OCI-LY7 (cell line): ENCODE measurements at regions not wholly inside any gene's neighbourhood (a gene's known extent, or its start where the extent isn't known, plus 50 kb on each side); places are given as distances from the start of the nearest gene placed in this dataset.

Source experiments
- BruUV-seq: library from RNA; stranded (reverse); fragments of 400-500 nt; replicated peaks from 2 replicates; lab custom pipeline; 2021; lab: Mats Ljungman, UMichigan
- CTCF ChIA-PET: fragments of 300-600 bp; sonication (Branson Sonifier 250); formaldehyde crosslinking; loops from one replicate; lab custom pipeline; 2022; ENCODE audit warnings: antibody characterized with exemption; ENCODE audit not compliant: unreplicated experiment; lab: Charles Lee
- POLR2A ChIA-PET: fragments of 300-600 bp; sonication (Branson Sonifier 250); formaldehyde crosslinking; loops from one replicate; lab custom pipeline; 2022; ENCODE audit warnings: antibody characterized with exemption; lab: Charles Lee
- DNase-seq: peaks from one replicate; pipeline ENCODE4 v3.0.0-alpha.2; 2015; ENCODE audit warnings: low spot score
- H2AFZ ChIP-seq: fragments of 200-600 bp; sonication (generic), shearing (Covaris generic); 2 replicates; pipeline ENCODE4 v1.6.1; 2014; ENCODE audit warnings: mild to moderate bottlenecking, antibody characterized with exemption, low read length, moderate library complexity
- H3K27ac ChIP-seq: fragments of 200-600 bp; sonication (generic); 2 replicates; pipeline ENCODE4 v1.5.1; 2014; ENCODE audit warnings: mixed run types, low read depth, mild to moderate bottlenecking, moderate library complexity, low read length, inconsistent platforms; ENCODE audit not compliant: poor library complexity, severe bottlenecking
- H3K36me3 ChIP-seq: fragments of 200-600 bp; sonication (generic); 2 replicates; pipeline ENCODE4 v1.6.1; 2014; ENCODE audit warnings: mild to moderate bottlenecking, antibody characterized with exemption, low read length, moderate library complexity, mixed read lengths; ENCODE audit not compliant: insufficient read depth
- H3K4me1 ChIP-seq: fragments of 200-600 bp; sonication (generic); 2 replicates; pipeline ENCODE4 v1.5.1; 2014; ENCODE audit warnings: mild to moderate bottlenecking, low read length; ENCODE audit not compliant: insufficient read depth, poor library complexity, severe bottlenecking
- H3K4me2 ChIP-seq: fragments of 200-600 bp; sonication (generic); 2 replicates; pipeline ENCODE4 v1.6.1; 2014; ENCODE audit warnings: mild to moderate bottlenecking, low read length
- H3K4me3 ChIP-seq: fragments of 200-600 bp; sonication (generic); 2 replicates; pipeline ENCODE4 v1.5.1; 2014; ENCODE audit warnings: mild to moderate bottlenecking, low read depth, low read length; ENCODE audit not compliant: poor library complexity, severe bottlenecking
- H3K79me2 ChIP-seq: fragments of 200-600 bp; sonication (generic); 2 replicates; pipeline ENCODE4 v1.6.1; 2016; ENCODE audit warnings: low read depth, mild to moderate bottlenecking, low read length, moderate library complexity, mixed read lengths; ENCODE audit not compliant: insufficient read depth
- H3K9me2 ChIP-seq: fragments of 200-600 bp; sonication (generic); 2 replicates; pipeline ENCODE4 v1.6.1; 2016; ENCODE audit warnings: mild to moderate bottlenecking, low read length, mixed read lengths; ENCODE audit not compliant: insufficient read depth
- H3K9me3 ChIP-seq: fragments of 200-600 bp; sonication (generic); 2 replicates; pipeline ENCODE4 v1.6.1; 2014; ENCODE audit warnings: mild to moderate bottlenecking, mixed run types, low read length, mixed read lengths
- H4K20me1 ChIP-seq: fragments of 200-600 bp; sonication (generic); 2 replicates; pipeline ENCODE4 v1.6.1; 2014; ENCODE audit warnings: mild to moderate bottlenecking, antibody characterized with exemption, low read length, moderate library complexity, mixed read lengths; ENCODE audit not compliant: insufficient read depth
- EZH2phosphoT487 ChIP-seq: fragments of 200-600 bp; sonication (generic); IDR thresholded peaks from 2 replicates; pipeline ENCODE4 v1.6.1; 2018; ENCODE audit warnings: low read depth, borderline replicate concordance, mild to moderate bottlenecking, mixed run types, antibody characterized with exemption, low read length, moderate library complexity, mixed read lengths
- intact Hi-C: fragments of 100-400 bp; cut with micrococcal nuclease; formaldehyde crosslinking; loops from one replicate; pipeline ENCODE4 v1.10.0; 2022; ENCODE audit not compliant: unreplicated experiment
- TF ChIP-seq, protein P1 (sequence below): fragments of 200-600 bp; sonication (generic); conservative IDR thresholded peaks from 2 replicates; pipeline ENCODE4 v1.5.1; 2014; ENCODE audit warnings: mild to moderate bottlenecking, antibody characterized with exemption, low read length, moderate library complexity, mixed read lengths

GRCh38 chr17:37828651-37829124 is 83.8 kb upstream of the HNF1B start:
- BruUV-seq = no TSS peak
- CTCF ChIA-PET = interaction anchor here (0.8 kb wide), 1 partner anchor 8 kb away, joined by 3 read pairs; no protein-coding TSS in a partner anchor
- intact Hi-C loops = no loop called here
- Histone ChIP-seq H4K20me1 (no peaks in the 10 kb centered on the region), H3K9me3 (no peaks in the 10 kb centered on the region), H3K4me3 (no peak overlapping the region), H3K79me2 (no peaks in the 10 kb centered on the region), H3K9me2 (no peaks in the 10 kb centered on the region), H3K4me1 (peaks cover 75% of the 10 kb centered on the region), H3K36me3 (no peaks in the 10 kb centered on the region), H3K27ac (peak overlapping the region; percentile 73), H2AFZ (peak overlapping the region; percentile 16; the same call in 1 of the 2 replicates), H3K4me2 (peak overlapping the region; percentile 71; the same call in 1 of the 2 replicates)
- POLR2A ChIA-PET = interaction anchor here (0.9 kb wide), 1 partner anchor 20 kb away, joined by 3 read pairs; no protein-coding TSS in a partner anchor
- TF ChIP-seq, protein P1, sequence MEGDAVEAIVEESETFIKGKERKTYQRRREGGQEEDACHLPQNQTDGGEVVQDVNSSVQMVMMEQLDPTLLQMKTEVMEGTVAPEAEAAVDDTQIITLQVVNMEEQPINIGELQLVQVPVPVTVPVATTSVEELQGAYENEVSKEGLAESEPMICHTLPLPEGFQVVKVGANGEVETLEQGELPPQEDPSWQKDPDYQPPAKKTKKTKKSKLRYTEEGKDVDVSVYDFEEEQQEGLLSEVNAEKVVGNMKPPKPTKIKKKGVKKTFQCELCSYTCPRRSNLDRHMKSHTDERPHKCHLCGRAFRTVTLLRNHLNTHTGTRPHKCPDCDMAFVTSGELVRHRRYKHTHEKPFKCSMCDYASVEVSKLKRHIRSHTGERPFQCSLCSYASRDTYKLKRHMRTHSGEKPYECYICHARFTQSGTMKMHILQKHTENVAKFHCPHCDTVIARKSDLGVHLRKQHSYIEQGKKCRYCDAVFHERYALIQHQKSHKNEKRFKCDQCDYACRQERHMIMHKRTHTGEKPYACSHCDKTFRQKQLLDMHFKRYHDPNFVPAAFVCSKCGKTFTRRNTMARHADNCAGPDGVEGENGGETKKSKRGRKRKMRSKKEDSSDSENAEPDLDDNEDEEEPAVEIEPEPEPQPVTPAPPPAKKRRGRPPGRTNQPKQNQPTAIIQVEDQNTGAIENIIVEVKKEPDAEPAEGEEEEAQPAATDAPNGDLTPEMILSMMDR = no peak
- TF ChIP-seq EZH2phosphoT487 = no peak
- no peak for DNase-seq

- Histone ChIP-seq H4K20me1 (no peaks in the 10 kb centered on the region), H3K9me2 (no peaks in the 10 kb centered on the region), H3K36me3 (no peaks in the 10 kb centered on the region), H2AFZ (no peak overlapping the region), H3K4me1 (peaks cover 78% of the 10 kb centered on the region), H3K4me3 (no peak overlapping the region), H3K9me3 (no peaks in the 10 kb centered on the region), H3K4me2 (peak overlapping the region; percentile 71), H3K27ac (no peak overlapping the region), H3K79me2 (no peaks in the 10 kb centered on the region)
- intact Hi-C loops = no loop called here
- POLR2A ChIA-PET = interaction anchor here (0.9 kb wide), 1 partner anchor 21 kb away, joined by 3 read pairs; no protein-coding TSS in a partner anchor
- TF ChIP-seq, protein P1 = no peak
- TF ChIP-seq EZH2phosphoT487 = no peak
- CTCF ChIA-PET = interaction anchor here (0.8 kb wide), 1 partner anchor 8 kb away, joined by 3 read pairs; no protein-coding TSS in a partner anchor
- DNase-seq = no peak
- no TSS peak for BruUV-seq
Observed at GRCh38 chr17:37827905-37828650, 83.2 kb upstream of the HNF1B start.
